ENCODE measurements at regions not wholly inside any gene's neighbourhood (a gene's known extent, or its start where the extent isn't known, plus 50 kb on each side); places are given as distances from the start of the nearest gene placed in this dataset.

GRCh38 chr13:39855236-39855635, 199.8 kb downstream of the COG6 start:
- no peak for DNase-seq
- 38 to 46% (median 43%) methylated on average over 4 of the region's 4 CpGs for WGBS, 5 donors

GRCh38 chr13:39856714-39857113, 201.3 kb downstream of the COG6 start:
- Histone ChIP-seq H3K27ac (no peak overlapping the region), H3K27me3 (replicated peaks in 1 of 7) (peaks cover 0 to 15% (median 0%) of the 10 kb centered on the region in 7 donors)
- WGBS, 5 donors: 77 to 90% (median 84%) methylated on average over 3 to 8 of the region's 8 CpGs

More at GRCh38 chr13:39855236-39855635, 199.8 kb downstream of the COG6 start:
- Histone ChIP-seq H3K9me3 (peaks cover 0 to 26% (median 11%) of the 10 kb centered on the region in 8 donors), H3K27me3 (replicated peaks in 1 of 7) (peaks cover 0 to 15% (median 0%) of the 10 kb centered on the region in 7 donors), H3K36me3 (no peaks in the 10 kb centered on the region), H3K4me3 (no peak overlapping the region), H3K4me1 (no peaks in the 10 kb centered on the region), H3K27ac (no peak overlapping the region)
- intact Hi-C loops (cut with DNase I; ENCODE audit: low total_unique reads): no loop called here
- no peak for TF ChIP-seq POLR2AphosphoS5 (IDR thresholded peaks at IDR 0.05)
- TF ChIP-seq POLR2A (IDR thresholded peaks at IDR 0.05): no peak
- no peak for TF ChIP-seq CTCF (IDR thresholded peaks at IDR 0.05 in 8 of 11, conservative IDR thresholded peaks at IDR 0.05 in 3 of 11)

GRCh38 chr13:39858794-39859193, 203.3 kb downstream of the COG6 start:
- intact Hi-C loops (cut with DNase I; ENCODE audit: low total_unique reads): no loop called here
- 80 to 93% (median 88%) methylated on average over 2 of the region's 2 CpGs for WGBS, 5 donors
- Histone ChIP-seq H3K4me1 (no peaks in the 10 kb centered on the region), H3K4me3 (no peak overlapping the region), H3K36me3 (no peaks in the 10 kb centered on the region), H3K27me3 (replicated peaks in 1 of 7) (peaks cover 0 to 15% (median 0%) of the 10 kb centered on the region in 7 donors), H3K27ac (no peak overlapping the region), H3K9me3 (peaks cover 0 to 2% (median 0%) of the 10 kb centered on the region in 8 donors)
- TF ChIP-seq POLR2A (IDR thresholded peaks at IDR 0.05) (no peak), POLR2AphosphoS5 (IDR thresholded peaks at IDR 0.05) (no peak), CTCF (IDR thresholded peaks at IDR 0.05 in 8 of 11, conservative IDR thresholded peaks at IDR 0.05 in 3 of 11) (no peak)
- no peak for DNase-seq

More at GRCh38 chr13:39856714-39857113, 201.3 kb downstream of the COG6 start:
- intact Hi-C loops (cut with DNase I; ENCODE audit: low total_unique reads): no loop called here
- H3K36me3 ChIP-seq: no peaks in the 10 kb centered on the region
- H3K4me3 ChIP-seq: no peak overlapping the region
- no peak for DNase-seq
- peaks cover 0 to 22% (median 10%) of the 10 kb centered on the region in 8 donors for H3K9me3 ChIP-seq
- H3K4me1 ChIP-seq: no peaks in the 10 kb centered on the region
- TF ChIP-seq POLR2A (IDR thresholded peaks at IDR 0.05): no peak
- no peak for TF ChIP-seq POLR2AphosphoS5 (IDR thresholded peaks at IDR 0.05)
- TF ChIP-seq CTCF (IDR thresholded peaks at IDR 0.05 in 8 of 11, conservative IDR thresholded peaks at IDR 0.05 in 3 of 11): no peak

- H3K4me3 ChIP-seq: no peak overlapping the region
- H3K9me3 ChIP-seq: no peaks in the 10 kb centered on the region
- no peaks in the 10 kb centered on the region for H3K36me3 ChIP-seq
- DNase-seq: no peak
- peaks cover 0 to 14% (median 0%) of the 10 kb centered on the region in 7 donors for H3K27me3 ChIP-seq (replicated peaks in 1 of 7)
- no peak overlapping the region for H3K27ac ChIP-seq
- intact Hi-C loops (cut with DNase I; ENCODE audit: low total_unique reads): no loop called here
- WGBS, 5 donors: 83 to 96% (median 93%) methylated on average over 3 of the region's 3 CpGs
- no peaks in the 10 kb centered on the region for H3K4me1 ChIP-seq
- TF ChIP-seq POLR2AphosphoS5 (IDR thresholded peaks at IDR 0.05) (no peak), POLR2A (IDR thresholded peaks at IDR 0.05) (no peak), CTCF (IDR thresholded peaks at IDR 0.05 in 8 of 11, conservative IDR thresholded peaks at IDR 0.05 in 3 of 11) (no peak)
Measured at GRCh38 chr13:39859898-39860297, 204.4 kb downstream of the COG6 start.
